Activated CD4-positive, alpha-beta memory T cell treated with anti-CD3 and anti-CD28 coated beads, Interleukin-2, amount 10 ng/mL, durations not matched to agents 7 days and 5 days (primary cell): ENCODE measurements at regions not wholly inside any gene's neighbourhood (a gene's known extent, or its start where the extent isn't known, plus 50 kb on each side); places are given as distances from the start of the nearest gene placed in this dataset.
"Not testable (repeated sequence)": the region's sequence is repeated elsewhere in the genome, so short reads cannot be mapped to it uniquely, and the experiment has no call there.

Source experiments
- CTCF ChIA-PET: fragments of 350-600 bp; sonication (Branson Sonifier 250); formaldehyde crosslinking; loops from one replicate; lab custom pipeline; 2021; ENCODE audit warnings: antibody characterized with exemption, inconsistent platforms; lab: Charles Lee
- POLR2A ChIA-PET: fragments of 350-600 bp; sonication (Branson Sonifier 250); formaldehyde crosslinking; loops from one replicate; lab custom pipeline; 2021; ENCODE audit warnings: antibody characterized with exemption; lab: Charles Lee
- DNase-seq: peaks from one replicate; pipeline ENCODE4 v3.0.0-alpha.2; 2020
- H3K27ac Mint-ChIP-seq: one replicate; pipeline ENCODE4 v1.8.0; 2021; ENCODE audit warnings: mild to moderate bottlenecking, mixed read lengths
- H3K27me3 Mint-ChIP-seq: one replicate; pipeline ENCODE4 v1.8.0; 2021; ENCODE audit warnings: mixed read lengths
- H3K36me3 Mint-ChIP-seq: one replicate; pipeline ENCODE4 v1.8.0; 2021; ENCODE audit warnings: low read depth, mixed read lengths
- H3K4me1 Mint-ChIP-seq: one replicate; pipeline ENCODE4 v1.8.0; 2021; ENCODE audit warnings: mixed read lengths
- H3K4me3 Mint-ChIP-seq: one replicate; pipeline ENCODE4 v1.8.0; 2021; ENCODE audit warnings: mild to moderate bottlenecking, mixed read lengths
- H3K9me3 Mint-ChIP-seq: one replicate; pipeline ENCODE4 v1.8.0; 2021; ENCODE audit warnings: mixed read lengths

GRCh38 chr1:238466459-238466858, 575.7 kb upstream of the ZP4 start:
- Mint-ChIP-seq H3K4me3 (no peak overlapping the region), H3K27me3 (no peaks in the 10 kb centered on the region), H3K9me3 (peaks cover 19% of the 10 kb centered on the region), H3K36me3 (no peaks in the 10 kb centered on the region), H3K4me1 (no peaks in the 10 kb centered on the region), H3K27ac (no peak overlapping the region)
- no peak for DNase-seq
- ChIA-PET CTCF (no interaction called here), POLR2A (no interaction called here)

- H3K27ac Mint-ChIP-seq, result no peak overlapping the region
- H3K9me3 Mint-ChIP-seq, result peaks cover 15% of the 10 kb centered on the region
- no peaks in the 10 kb centered on the region for H3K27me3 Mint-ChIP-seq
- no peaks in the 10 kb centered on the region for H3K4me1 Mint-ChIP-seq
- ChIA-PET CTCF (no interaction called here), POLR2A (no interaction called here)
- H3K36me3 Mint-ChIP-seq, result no peaks in the 10 kb centered on the region
- DNase-seq, result no peak
- H3K4me3 Mint-ChIP-seq, result no peak overlapping the region
Observed at GRCh38 chr1:238465449-238465848, 574.7 kb upstream of the ZP4 start.

GRCh38 chr1:238458899-238459298, 568.2 kb upstream of the ZP4 start:
- no peaks in the 10 kb centered on the region for H3K27me3 Mint-ChIP-seq
- ChIA-PET CTCF (interaction anchor here (0.7 kb wide), 1 partner anchor 157 kb away, joined by 3 read pairs; no protein-coding TSS in a partner anchor), POLR2A (no interaction called here)
- H3K4me3 Mint-ChIP-seq, result no peak overlapping the region
- H3K36me3 Mint-ChIP-seq, result no peaks in the 10 kb centered on the region
- no peak for DNase-seq
- no peaks in the 10 kb centered on the region for H3K4me1 Mint-ChIP-seq
- no peak overlapping the region for H3K27ac Mint-ChIP-seq
- peaks cover 7% of the 10 kb centered on the region for H3K9me3 Mint-ChIP-seq

GRCh38 chr1:238457610-238458009, 566.9 kb upstream of the ZP4 start:
- POLR2A ChIA-PET, result no interaction called here
- no peak for DNase-seq
- H3K36me3 Mint-ChIP-seq, result no peaks in the 10 kb centered on the region
- peaks cover 7% of the 10 kb centered on the region for H3K9me3 Mint-ChIP-seq
- no peak overlapping the region for H3K27ac Mint-ChIP-seq
- H3K4me3 Mint-ChIP-seq, result no peak overlapping the region
- no peaks in the 10 kb centered on the region for H3K27me3 Mint-ChIP-seq
- CTCF ChIA-PET, result no interaction called here
- no peaks in the 10 kb centered on the region for H3K4me1 Mint-ChIP-seq

- no peaks in the 10 kb centered on the region for H3K9me3 Mint-ChIP-seq
- H3K4me3 Mint-ChIP-seq, result no peak overlapping the region
- ChIA-PET CTCF (no interaction called here), POLR2A (no interaction called here)
- H3K36me3 Mint-ChIP-seq, result no peaks in the 10 kb centered on the region
- no peak overlapping the region for H3K27ac Mint-ChIP-seq
- H3K4me1 Mint-ChIP-seq, result no peaks in the 10 kb centered on the region
- no peaks in the 10 kb centered on the region for H3K27me3 Mint-ChIP-seq
- DNase-seq, result no peak
Observed at GRCh38 chr1:238451781-238452310, 561.1 kb upstream of the ZP4 start.

GRCh38 chr1:238450976-238451375, 560.3 kb upstream of the ZP4 start:
- POLR2A ChIA-PET, result no interaction called here
- H3K9me3 Mint-ChIP-seq, result peaks cover 3% of the 10 kb centered on the region
- no peaks in the 10 kb centered on the region for H3K36me3 Mint-ChIP-seq

GRCh38 chr1:238443687-238444086, 553.0 kb upstream of the ZP4 start:
- DNase-seq, result no peak
- no peak overlapping the region for H3K4me3 Mint-ChIP-seq
- POLR2A ChIA-PET, result no interaction called here
- no peaks in the 10 kb centered on the region for H3K36me3 Mint-ChIP-seq
- H3K27me3 Mint-ChIP-seq, result no peaks in the 10 kb centered on the region
- no peaks in the 10 kb centered on the region for H3K4me1 Mint-ChIP-seq
- CTCF ChIA-PET, result no interaction called here
- H3K9me3 Mint-ChIP-seq, result peaks cover 15% of the 10 kb centered on the region
- H3K27ac Mint-ChIP-seq, result no peak overlapping the region

More at GRCh38 chr1:238450976-238451375, 560.3 kb upstream of the ZP4 start:
- Mint-ChIP-seq H3K4me1 (no peaks in the 10 kb centered on the region), H3K27me3 (no peaks in the 10 kb centered on the region), H3K27ac (no peak overlapping the region), H3K4me3 (no peak overlapping the region)
- CTCF ChIA-PET, result no interaction called here
- DNase-seq, result no peak

GRCh38 chr1:238439511-238439910, 548.8 kb upstream of the ZP4 start:
- Mint-ChIP-seq H3K36me3 (no peaks in the 10 kb centered on the region), H3K4me1 (no peaks in the 10 kb centered on the region), H3K27ac (no peak overlapping the region), H3K9me3 (peaks cover 11% of the 10 kb centered on the region), H3K4me3 (no peak overlapping the region), H3K27me3 (no peaks in the 10 kb centered on the region)
- CTCF ChIA-PET, result no interaction called here
- DNase-seq, result no peak
- POLR2A ChIA-PET, result no interaction called here

- POLR2A ChIA-PET, result no interaction called here
- no peak overlapping the region for H3K27ac Mint-ChIP-seq
- no peaks in the 10 kb centered on the region for H3K36me3 Mint-ChIP-seq
- no peaks in the 10 kb centered on the region for H3K27me3 Mint-ChIP-seq
- no peak for DNase-seq
- H3K4me1 Mint-ChIP-seq, result no peaks in the 10 kb centered on the region
- no peak overlapping the region for H3K4me3 Mint-ChIP-seq
- CTCF ChIA-PET, result no interaction called here
- H3K9me3 Mint-ChIP-seq, result peaks cover 9% of the 10 kb centered on the region
Observed at GRCh38 chr1:238438311-238439270, 547.9 kb upstream of the ZP4 start.

GRCh38 chr1:238429703-238430102, 539.0 kb upstream of the ZP4 start:
- H3K4me3 Mint-ChIP-seq, H3K27me3 Mint-ChIP-seq, H3K4me1 Mint-ChIP-seq, DNase-seq, H3K36me3 Mint-ChIP-seq, POLR2A ChIA-PET, CTCF ChIA-PET, H3K9me3 Mint-ChIP-seq, H3K27ac Mint-ChIP-seq: not testable (repeated sequence)

GRCh38 chr1:238419209-238419608, 528.5 kb upstream of the ZP4 start:
- Mint-ChIP-seq H3K36me3 (no peaks in the 10 kb centered on the region), H3K4me3 (no peak overlapping the region), H3K9me3 (peaks cover 6% of the 10 kb centered on the region), H3K27me3 (no peaks in the 10 kb centered on the region), H3K27ac (no peak overlapping the region), H3K4me1 (no peaks in the 10 kb centered on the region)
- ChIA-PET CTCF (no interaction called here), POLR2A (no interaction called here)
- DNase-seq, result no peak

- Mint-ChIP-seq H3K36me3 (no peaks in the 10 kb centered on the region), H3K9me3 (peaks cover 14% of the 10 kb centered on the region), H3K4me1 (no peaks in the 10 kb centered on the region), H3K27ac (no peak overlapping the region), H3K4me3 (no peak overlapping the region), H3K27me3 (no peaks in the 10 kb centered on the region)
- no peak for DNase-seq
- POLR2A ChIA-PET, result no interaction called here
- CTCF ChIA-PET, result no interaction called here
Observed at GRCh38 chr1:238409932-238410331, 519.2 kb upstream of the ZP4 start.

- no peak overlapping the region for H3K27ac Mint-ChIP-seq
- no peaks in the 10 kb centered on the region for H3K4me1 Mint-ChIP-seq
- DNase-seq, result no peak
- H3K36me3 Mint-ChIP-seq, result no peaks in the 10 kb centered on the region
- ChIA-PET POLR2A (no interaction called here), CTCF (no interaction called here)
- H3K9me3 Mint-ChIP-seq, result peaks cover 11% of the 10 kb centered on the region
- H3K4me3 Mint-ChIP-seq, result no peak overlapping the region
- H3K27me3 Mint-ChIP-seq, result no peaks in the 10 kb centered on the region
Observed at GRCh38 chr1:238409191-238409850, 518.6 kb upstream of the ZP4 start.
